Panc1 (cell line): ENCODE measurements at regions not wholly inside any gene's neighbourhood (a gene's known extent, or its start where the extent isn't known, plus 50 kb on each side); places are given as distances from the start of the nearest gene placed in this dataset.

Source experiments
- ATAC-seq: fragments of 200-7000 bp; cut with Tn5 transposase; 2 replicates; pipeline ENCODE4 v1.9.1; 2020; ENCODE audit warnings: mild to moderate bottlenecking, moderate library complexity
- BruUV-seq: library from RNA; stranded (reverse); fragments of 400-500 nt; replicated peaks from 2 replicates; lab custom pipeline; 2021; lab: Mats Ljungman, UMichigan
- CTCF ChIA-PET: fragments of 300-600 bp; sonication (Branson Sonifier 250); formaldehyde crosslinking; loops from one replicate; lab custom pipeline; 2022; ENCODE audit warnings: antibody characterized with exemption; lab: Charles Lee
- POLR2A ChIA-PET: fragments of 300-600 bp; sonication (Branson Sonifier 250); formaldehyde crosslinking; loops from one replicate; lab custom pipeline; 2022; ENCODE audit warnings: antibody characterized with exemption; lab: Charles Lee
- DNase-seq: peaks from one replicate; pipeline ENCODE4 v3.0.0-alpha.2; 2010; ENCODE audit warnings: low read depth, low spot score
- H3K27ac ChIP-seq: 2 replicates; pipeline ENCODE4 v1.5.1; 2011; ENCODE audit warnings: mild to moderate bottlenecking, low read length, inconsistent platforms
- H3K27me3 ChIP-seq: fragments of 200-500 bp; sonication (Bioruptor generic); 2 replicates; pipeline ENCODE4 v1.6.0; 2014; ENCODE audit warnings: low read length, inconsistent platforms; ENCODE audit not compliant: control insufficient read depth, insufficient read depth
- H3K36me3 ChIP-seq: fragments of 200-500 bp; sonication (Bioruptor generic); 2 replicates; pipeline ENCODE4 v1.5.1; 2014; ENCODE audit warnings: inconsistent platforms, mild to moderate bottlenecking, low read length, moderate library complexity; ENCODE audit not compliant: control insufficient read depth, insufficient read depth
- H3K4me1 ChIP-seq: 2 replicates; pipeline ENCODE4 v1.5.1; 2011; ENCODE audit warnings: inconsistent platforms, mild to moderate bottlenecking, low read length, moderate library complexity; ENCODE audit not compliant: control insufficient read depth, insufficient read depth
- H3K4me3 ChIP-seq, 2 experiments: 2 replicates each; pipeline ENCODE4 v1.5.1; 2011 to 2012; ENCODE audit warnings: low read depth in 2 of 2, low read length in 2 of 2, mild to moderate bottlenecking in 2 of 2, inconsistent platforms in 1 of 2, moderate library complexity in 1 of 2
- H3K9me3 ChIP-seq: fragments of 200-500 bp; sonication (Bioruptor generic); 2 replicates; pipeline ENCODE4 v1.5.1; 2014; ENCODE audit warnings: low read depth, mild to moderate bottlenecking, inconsistent platforms, low read length, moderate library complexity; ENCODE audit not compliant: control insufficient read depth, insufficient read depth
- CTCF ChIP-seq: fragments of 450-650 bp; IDR thresholded peaks from 2 replicates; pipeline ENCODE4 v1.5.1; 2017; ENCODE audit warnings: mild to moderate bottlenecking
- POLR2AphosphoS5 ChIP-seq: IDR thresholded peaks from 2 replicates; pipeline ENCODE4 v1.6.1; 2012; ENCODE audit warnings: mild to moderate bottlenecking, low read depth, low read length, moderate library complexity
- REST ChIP-seq, 2 experiments: IDR thresholded peaks; 2 replicates each; pipeline ENCODE4 v1.6.1; 2011 to 2012; ENCODE audit warnings: low read depth in 2 of 2, control low read depth in 1 of 2, low read length in 1 of 2, mild to moderate bottlenecking in 1 of 2, moderate library complexity in 1 of 2; ENCODE audit not compliant: insufficient read depth in 1 of 2
- SIN3A ChIP-seq: IDR thresholded peaks from 2 replicates; pipeline ENCODE4 v1.6.1; 2012; ENCODE audit warnings: low read depth, mild to moderate bottlenecking, low read length, moderate library complexity, borderline replicate concordance; ENCODE audit not compliant: insufficient read depth
- TCF7L2 ChIP-seq: IDR thresholded peaks from 2 replicates; pipeline ENCODE4 v1.6.1; 2011; ENCODE audit warnings: mild to moderate bottlenecking, low read depth, low read length, inconsistent platforms
- in situ Hi-C: cut with HindIII; loops from 2 replicates; pipeline ENCODE4 v1.10.0; 2016; ENCODE audit warnings: low sequenced_read_pairs, low pct_unique_long_range_greater_than_20kb
- intact Hi-C: fragments of 100-400 bp; cut with micrococcal nuclease; formaldehyde crosslinking; loops from one replicate; pipeline ENCODE4 v1.10.0; 2022; ENCODE audit not compliant: unreplicated experiment

- Histone ChIP-seq H3K36me3 (no peaks in the 10 kb centered on the region), H3K4me1 (no peaks in the 10 kb centered on the region), H3K27me3 (no peaks in the 10 kb centered on the region), H3K27ac (no peak overlapping the region), H3K4me3 (no peak overlapping the region), H3K9me3 (no peaks in the 10 kb centered on the region)
- DNase-seq: no peak
- CTCF ChIA-PET: no interaction called here
- in situ Hi-C loops (no loop called here), intact Hi-C loops (no loop called here)
- no peak for ATAC-seq
- BruUV-seq: no TSS peak
- POLR2A ChIA-PET: no interaction called here
- TF ChIP-seq TCF7L2 (no peak), REST (IDR thresholded peaks at IDR 0.05; ENCODE audit: insufficient read depth in 1 of 2, low read depth in 2 of 2, low read length in 1 of 2) (no peak), CTCF (no peak), POLR2AphosphoS5 (no peak), SIN3A (no peak)
Observed at GRCh38 chr2:103743195-103743594, 981.4 kb downstream of the TMEM182 start.

- in situ Hi-C loops (no loop called here), intact Hi-C loops (no loop called here)
- H3K27me3 ChIP-seq: no peaks in the 10 kb centered on the region
- no TSS peak for BruUV-seq
- no peak for ATAC-seq
- ChIA-PET CTCF (no interaction called here), POLR2A (no interaction called here)
- no peak for DNase-seq
- no peak overlapping the region for H3K4me3 ChIP-seq
- TF ChIP-seq REST (IDR thresholded peaks at IDR 0.05; ENCODE audit: insufficient read depth in 1 of 2, low read depth in 2 of 2, low read length in 1 of 2) (no peak), TCF7L2 (no peak), CTCF (no peak), POLR2AphosphoS5 (no peak), SIN3A (no peak)
- H3K27ac ChIP-seq: no peak overlapping the region
- no peaks in the 10 kb centered on the region for H3K9me3 ChIP-seq
- H3K36me3 ChIP-seq: no peaks in the 10 kb centered on the region
- no peaks in the 10 kb centered on the region for H3K4me1 ChIP-seq
Observed at GRCh38 chr2:103754530-103754929, 992.7 kb downstream of the TMEM182 start.
